Gastrocnemius medialis (tissue), 4 donors: ENCODE measurements at regions not wholly inside any gene's neighbourhood (a gene's known extent, or its start where the extent isn't known, plus 50 kb on each side); places are given as distances from the start of the nearest gene placed in this dataset.

Source experiments
- CTCF ChIP-seq, 5 experiments: fragments of 450-650 bp in 3 of 5; fragments of 200-600 bp in 2 of 5; sonication (generic) in 2 of 5; IDR thresholded peaks in 4 of 5; conservative IDR thresholded peaks in 1 of 5; 1 replicate in 4 of 5; 2 replicates in 1 of 5; pipeline ENCODE4 v1.5.1; 2016 to 2019; ENCODE audit warnings: antibody characterized with exemption in 5 of 5, mild to moderate bottlenecking in 3 of 5, moderate library complexity in 3 of 5
- POLR2A ChIP-seq, 2 donors: fragments of 450-650 bp; IDR thresholded peaks; one replicate each; pipeline ENCODE4 v1.6.1; 2017; ENCODE audit warnings: antibody characterized with exemption in 2 of 2, mild to moderate bottlenecking in 2 of 2, moderate library complexity in 2 of 2

GRCh38 chr4:106795326-106795725, 240.8 kb downstream of the DKK2 start:
- TF ChIP-seq CTCF (IDR thresholded peaks at IDR 0.05 in 4 of 5, conservative IDR thresholded peaks at IDR 0.05 in 1 of 5) (no peak), POLR2A (IDR thresholded peaks at IDR 0.05) (no peak)
